ENCODE measurements at regions not wholly inside any gene's neighbourhood (a gene's known extent, or its start where the extent isn't known, plus 50 kb on each side); places are given as distances from the start of the nearest gene placed in this dataset.
A peak's percentile ranks its signal among the peaks of the same experiment; 100 is the strongest.

GRCh38 chr2:179351057-179351456, 86.4 kb upstream of the SESTD1 start:
- no peak for TF ChIP-seq CTCF (IDR thresholded peaks at IDR 0.05)
- TF ChIP-seq POLR2A (IDR thresholded peaks at IDR 0.05): no peak
- no peak overlapping the region for H3K4me3 ChIP-seq
- H3K27me3 ChIP-seq: no peaks in the 10 kb centered on the region
- H3K4me1 ChIP-seq: peaks cover 0 to 12% (median 0%) of the 10 kb centered on the region in 12 donors
- ATAC-seq: no peak
- intact Hi-C loops (cut with DNase I): no loop called here
- DNase-seq: no peak
- H3K9me3 ChIP-seq: no peaks in the 10 kb centered on the region
- WGBS, 4 donors: 84 to 94% (median 88%) methylated on average over 2 of the region's 2 CpGs
- no peaks in the 10 kb centered on the region for H3K36me3 ChIP-seq
- H3K27ac ChIP-seq: no peak overlapping the region

- ATAC-seq: no peak
- H3K4me1 ChIP-seq: peaks cover 0 to 14% (median 0%) of the 10 kb centered on the region in 12 donors
- H3K36me3 ChIP-seq: no peaks in the 10 kb centered on the region
- no peak for DNase-seq
- no peak overlapping the region for H3K27ac ChIP-seq
- no peak overlapping the region for H3K4me3 ChIP-seq
- intact Hi-C loops (cut with DNase I): loop anchor here in 4 of 10 donors (10.0 kb wide), 1 partner anchor 125 kb away; no protein-coding TSS in a partner anchor
- 28 to 44% (median 37%) methylated on average over 1 of the region's 1 CpG for WGBS, 4 donors
- H3K9me3 ChIP-seq: no peaks in the 10 kb centered on the region
- no peaks in the 10 kb centered on the region for H3K27me3 ChIP-seq
- TF ChIP-seq CTCF (IDR thresholded peaks at IDR 0.05): no peak
- TF ChIP-seq POLR2A (IDR thresholded peaks at IDR 0.05): no peak
Measured at GRCh38 chr2:179349670-179350303, 85.2 kb upstream of the SESTD1 start.

- DNase-seq: no peak
- no peak overlapping the region for H3K4me3 ChIP-seq
- H3K36me3 ChIP-seq: no peaks in the 10 kb centered on the region
- H3K4me1 ChIP-seq: peaks cover 0 to 23% (median 5%) of the 10 kb centered on the region in 12 donors
- no peaks in the 10 kb centered on the region for H3K27me3 ChIP-seq
- intact Hi-C loops (cut with DNase I): loop anchor here in 4 of 10 donors (10.0 kb wide), 1 partner anchor 124 kb away; no protein-coding TSS in a partner anchor
- TF ChIP-seq CTCF (IDR thresholded peaks at IDR 0.05): no peak
- TF ChIP-seq POLR2A (IDR thresholded peaks at IDR 0.05): no peak
- ATAC-seq: no peak
- 64 to 71% (median 68%) methylated on average over 3 of the region's 3 CpGs for WGBS, 4 donors
- no peaks in the 10 kb centered on the region for H3K9me3 ChIP-seq
- H3K27ac ChIP-seq: peak overlapping the region in 1 of 12 donors; percentile 39
Measured at GRCh38 chr2:179348906-179349305, 84.3 kb upstream of the SESTD1 start.

DNA sequence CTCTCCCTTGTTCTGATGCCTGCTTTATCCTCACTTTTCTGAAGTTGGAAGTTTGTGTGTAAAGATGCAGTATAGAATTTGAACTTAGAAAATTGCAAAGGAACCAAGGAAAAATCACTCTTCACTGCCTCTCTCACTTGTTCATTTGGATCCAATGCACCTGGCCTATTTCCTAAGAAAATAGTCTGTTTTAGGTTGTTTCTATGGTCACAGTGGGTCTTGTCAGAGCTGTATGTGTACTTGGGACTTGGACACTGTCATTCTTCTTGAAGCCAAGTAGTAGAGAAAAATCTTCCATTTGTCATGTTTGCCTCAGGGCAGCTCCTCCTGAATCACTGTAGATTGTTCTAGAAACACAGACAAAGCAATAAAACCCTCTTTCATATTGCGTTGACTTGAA, 80.3 kb upstream of the SESTD1 start:
- H3K27me3 ChIP-seq: no peaks in the 10 kb centered on the region
- H3K9me3 ChIP-seq: no peaks in the 10 kb centered on the region
- peaks cover 0 to 22% (median 5%) of the 10 kb centered on the region in 12 donors for H3K4me1 ChIP-seq
- TF ChIP-seq CTCF (IDR thresholded peaks at IDR 0.05): no peak
- H3K27ac ChIP-seq: peak overlapping the region in 6 of 12 donors; percentile 16 to 62 (median 30)
- peak in 3 of 4 donors; percentile 20 to 42 (median 34) for ATAC-seq
- intact Hi-C loops (cut with DNase I): loop anchor here in 7 of 10 donors (5.0 to 10.0 kb wide), 3 partner anchors 118 to 128 kb away; no protein-coding TSS in a partner anchor
- H3K4me3 ChIP-seq: no peak overlapping the region
- DNase-seq: no peak
- H3K36me3 ChIP-seq: no peaks in the 10 kb centered on the region
- 90 to 93% (median 91%) methylated on average over 1 of the region's 1 CpG for WGBS, 4 donors
